NCI-H446 treated with DMSO at 0.1 percent for 48 hours (cell line): ENCODE measurements at regions not wholly inside any gene's neighbourhood (a gene's known extent, or its start where the extent isn't known, plus 50 kb on each side); places are given as distances from the start of the nearest gene placed in this dataset.

ENCODE experiments used
- DNase-seq: peaks from one replicate; lab custom pipeline; 2025; lab: John Stamatoyannopoulos, UW

GRCh38 chr2:144079803-144080202 lies 440.1 kb downstream of the ZEB2 start:
- no peak for DNase-seq

- DNase-seq = no peak
These were observed 440.9 kb downstream of the ZEB2 start for GRCh38 chr2:144078802-144079724.

GRCh38 chr2:144078106-144078505 lies 441.8 kb downstream of the ZEB2 start:
- peak; percentile 33 for DNase-seq

GRCh38 chr2:144074450-144074849 lies 445.5 kb downstream of the ZEB2 start:
- DNase-seq = no peak

GRCh38 chr2:144071461-144071860 lies 448.5 kb downstream of the ZEB2 start:
- DNase-seq = peak; percentile 74

GRCh38 chr2:144067506-144067905 lies 452.4 kb downstream of the ZEB2 start:
- no peak for DNase-seq

- no peak for DNase-seq
These were observed 456.3 kb downstream of the ZEB2 start for GRCh38 chr2:144063602-144064001.

- DNase-seq = no peak
These were observed 465.0 kb downstream of the ZEB2 start for GRCh38 chr2:144054911-144055310.

- DNase-seq = no peak
These were observed 467.8 kb downstream of the ZEB2 start for GRCh38 chr2:144052083-144052482.

- DNase-seq = no peak
These were observed 470.8 kb downstream of the ZEB2 start for GRCh38 chr2:144049137-144049536.

- no peak for DNase-seq
These were observed 471.3 kb downstream of the ZEB2 start for GRCh38 chr2:144048631-144049060.

GRCh38 chr2:144042751-144043150 lies 477.2 kb downstream of the ZEB2 start:
- DNase-seq = no peak

GRCh38 chr2:144041612-144042011 lies 478.3 kb downstream of the ZEB2 start:
- no peak for DNase-seq

- DNase-seq = no peak
These were observed 479.1 kb downstream of the ZEB2 start for GRCh38 chr2:144040834-144041233.

- peak; percentile 14 for DNase-seq
These were observed 487.4 kb downstream of the ZEB2 start for GRCh38 chr2:144032566-144032965.

GRCh38 chr2:144030791-144031190 lies 489.1 kb downstream of the ZEB2 start:
- peak; percentile 21 for DNase-seq

- no peak for DNase-seq
These were observed 492.3 kb downstream of the ZEB2 start for GRCh38 chr2:144027593-144027992.

- no peak for DNase-seq
These were observed 493.2 kb downstream of the ZEB2 start for GRCh38 chr2:144026753-144027152.

- DNase-seq = no peak
These were observed 499.9 kb downstream of the ZEB2 start for GRCh38 chr2:144020047-144020446.

GRCh38 chr2:144015655-144016245 lies 504.2 kb downstream of the ZEB2 start:
- no peak for DNase-seq

GRCh38 chr2:144015036-144015435 lies 504.9 kb downstream of the ZEB2 start:
- no peak for DNase-seq

GRCh38 chr2:144014103-144014502 lies 505.8 kb downstream of the ZEB2 start:
- DNase-seq = no peak

- no peak for DNase-seq
These were observed 507.6 kb downstream of the ZEB2 start for GRCh38 chr2:144012304-144012703.
